Naive thymus-derived CD4-positive, alpha-beta T cell (primary cell): ENCODE measurements at regions not wholly inside any gene's neighbourhood (a gene's known extent, or its start where the extent isn't known, plus 50 kb on each side); places are given as distances from the start of the nearest gene placed in this dataset.
"Not testable (repeated sequence)": the region's sequence is repeated elsewhere in the genome, so short reads cannot be mapped to it uniquely, and the experiment has no call there.

Source experiments
- ATAC-seq: fragments of 150-1000 bp; cut with Tn5 transposase; 2 replicates; pipeline ENCODE4 v1.10.0; 2021; ENCODE audit warnings: mild to moderate bottlenecking, moderate library complexity
- CTCF ChIA-PET: fragments of 350-600 bp; sonication (Branson Sonifier 250); formaldehyde crosslinking; loops from one replicate; lab custom pipeline; 2021; ENCODE audit warnings: antibody characterized with exemption; lab: Charles Lee
- POLR2A ChIA-PET: fragments of 350-600 bp; sonication (Branson Sonifier 250); formaldehyde crosslinking; loops from one replicate; lab custom pipeline; 2021; ENCODE audit warnings: antibody characterized with exemption, inconsistent platforms; lab: Charles Lee
- DNase-seq, 9 donors: peaks; one replicate each; pipeline versions ENCODE4 v3.0.0 to v3.0.0-alpha.2; 2020 to 2022; ENCODE audit warnings: mixed read lengths in 1 of 9
- H3K27ac ChIP-seq: one replicate; pipeline ENCODE4 v1.7.0; 2013; ENCODE audit warnings: mild to moderate bottlenecking, low read depth, low read length, moderate library complexity
- H3K27me3 ChIP-seq, 2 donors: one replicate each; pipeline ENCODE4 v1.7.0; 2013; ENCODE audit warnings: low read length in 2 of 2, mild to moderate bottlenecking in 2 of 2, moderate library complexity in 2 of 2; ENCODE audit not compliant: control insufficient read depth in 2 of 2, insufficient read depth in 2 of 2
- H3K36me3 ChIP-seq, 3 experiments: 1 replicate in 2 of 3; 2 replicates in 1 of 3; pipeline ENCODE4 v1.7.0; 2013; ENCODE audit warnings: low read length in 3 of 3, mild to moderate bottlenecking in 3 of 3, moderate library complexity in 1 of 3; ENCODE audit not compliant: insufficient read depth in 3 of 3, control insufficient read depth in 2 of 3
- H3K4me1 ChIP-seq, 2 donors: one replicate each; pipeline ENCODE4 v1.7.0; 2013; ENCODE audit warnings: low read length in 2 of 2, mild to moderate bottlenecking in 2 of 2, moderate library complexity in 1 of 2; ENCODE audit not compliant: control insufficient read depth in 2 of 2, insufficient read depth in 2 of 2
- H3K4me3 ChIP-seq: 2 replicates; pipeline ENCODE4 v1.7.0; 2013; ENCODE audit warnings: mild to moderate bottlenecking, low read length
- H3K9me3 ChIP-seq, 3 experiments: 1 replicate in 2 of 3; 2 replicates in 1 of 3; pipeline ENCODE4 v1.7.0; 2013; ENCODE audit warnings: low read length in 3 of 3; ENCODE audit not compliant: control insufficient read depth in 2 of 3
- H3K27ac Mint-ChIP-seq, 9 donors: one replicate each; pipeline ENCODE4 v1.8.0; 2020 to 2022; ENCODE audit warnings: mixed read lengths in 9 of 9, mild to moderate bottlenecking in 8 of 9, moderate library complexity in 5 of 9, inconsistent platforms in 2 of 9
- H3K27me3 Mint-ChIP-seq, 5 donors: one replicate each; pipeline ENCODE4 v1.8.0; 2021 to 2022; ENCODE audit warnings: mixed read lengths in 5 of 5, mild to moderate bottlenecking in 1 of 5
- H3K36me3 Mint-ChIP-seq, 5 donors: one replicate each; pipeline ENCODE4 v1.8.0; 2020 to 2022; ENCODE audit warnings: mixed read lengths in 5 of 5, mild to moderate bottlenecking in 3 of 5, inconsistent platforms in 1 of 5
- H3K4me1 Mint-ChIP-seq, 7 donors: one replicate each; pipeline ENCODE4 v1.8.0; 2020 to 2022; ENCODE audit warnings: mixed read lengths in 7 of 7, mild to moderate bottlenecking in 3 of 7, inconsistent platforms in 1 of 7
- H3K4me3 Mint-ChIP-seq, 10 donors: one replicate each; pipeline ENCODE4 v1.8.0; 2020 to 2022; ENCODE audit warnings: mild to moderate bottlenecking in 10 of 10, mixed read lengths in 10 of 10, moderate library complexity in 6 of 10, inconsistent platforms in 2 of 10
- H3K9me3 Mint-ChIP-seq, 11 donors: one replicate each; pipeline ENCODE4 v1.8.0; 2020 to 2022; ENCODE audit warnings: mixed read lengths in 11 of 11, mild to moderate bottlenecking in 4 of 11, inconsistent platforms in 1 of 11, moderate library complexity in 1 of 11
- intact Hi-C, 2 donors: fragments of 100-400 bp; cut with micrococcal nuclease; formaldehyde crosslinking; loops; one replicate each; pipeline ENCODE4 v1.15.1; 2023

GRCh38 chr5:169371801-169372200 is 70.9 kb upstream of the SLIT3 start:
- H3K36me3 Mint-ChIP-seq, intact Hi-C loops, H3K27ac ChIP-seq, H3K4me3 ChIP-seq, H3K36me3 ChIP-seq, ATAC-seq, H3K4me1 Mint-ChIP-seq, H3K4me1 ChIP-seq, DNase-seq, CTCF ChIA-PET, H3K4me3 Mint-ChIP-seq, H3K9me3 ChIP-seq, POLR2A ChIA-PET, H3K27me3 ChIP-seq, H3K27ac Mint-ChIP-seq: not testable (repeated sequence)
- H3K9me3 Mint-ChIP-seq = peaks cover 0 to 32% (median 9%) of the 10 kb centered on the region in 11 donors
- H3K27me3 Mint-ChIP-seq = peaks cover 0 to 24% (median 11%) of the 10 kb centered on the region in 5 donors

DNA sequence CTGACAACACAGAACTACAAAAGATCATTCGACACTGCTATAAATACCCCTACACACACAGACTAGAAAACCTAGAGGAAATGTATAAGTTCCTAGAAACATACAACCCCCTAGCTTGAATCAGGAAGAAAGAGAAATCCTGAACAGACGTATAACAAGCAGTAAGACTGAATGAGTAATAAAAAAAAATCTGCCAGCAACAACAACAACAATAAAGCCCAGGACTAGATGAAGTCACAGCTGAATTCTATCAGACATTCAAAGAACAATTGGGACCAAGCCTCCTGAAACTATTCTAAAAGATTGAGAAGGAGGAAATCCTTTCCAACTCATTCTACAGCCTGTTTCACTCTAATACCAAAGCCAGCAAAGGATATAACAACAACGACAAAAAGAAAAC is 68.2 kb upstream of the SLIT3 start:
- no peaks in the 10 kb centered on the region for H3K36me3 Mint-ChIP-seq
- DNase-seq (no peak), ATAC-seq (no peak)
- peaks cover 0 to 25% (median 9%) of the 10 kb centered on the region in 11 donors for H3K9me3 Mint-ChIP-seq
- intact Hi-C loops = no loop called here
- H3K27ac ChIP-seq = no peak overlapping the region
- H3K4me3 ChIP-seq = no peak overlapping the region
- ChIA-PET CTCF (no interaction called here), POLR2A (no interaction called here)
- no peaks in the 10 kb centered on the region for H3K36me3 ChIP-seq
- H3K27ac Mint-ChIP-seq = no peak overlapping the region
- no peak overlapping the region for H3K4me3 Mint-ChIP-seq
- peaks cover 0 to 25% (median 20%) of the 10 kb centered on the region in 5 donors for H3K27me3 Mint-ChIP-seq
- no peaks in the 10 kb centered on the region for H3K27me3 ChIP-seq
- H3K9me3 ChIP-seq = no peaks in the 10 kb centered on the region
- no peaks in the 10 kb centered on the region for H3K4me1 Mint-ChIP-seq
- H3K4me1 ChIP-seq = no peaks in the 10 kb centered on the region

- ChIA-PET CTCF (no interaction called here), POLR2A (no interaction called here)
- Histone ChIP-seq H3K36me3 (no peaks in the 10 kb centered on the region), H3K27ac (no peak overlapping the region), H3K9me3 (no peaks in the 10 kb centered on the region), H3K4me3 (no peak overlapping the region), H3K27me3 (no peaks in the 10 kb centered on the region), H3K4me1 (no peaks in the 10 kb centered on the region)
- Mint-ChIP-seq H3K27me3 (peaks cover 4 to 33% (median 20%) of the 10 kb centered on the region in 5 donors), H3K27ac (no peak overlapping the region), H3K4me1 (no peaks in the 10 kb centered on the region), H3K4me3 (no peak overlapping the region), H3K36me3 (no peaks in the 10 kb centered on the region), H3K9me3 (peaks cover 0 to 25% (median 9%) of the 10 kb centered on the region in 11 donors)
- no peak for DNase-seq
- intact Hi-C loops = no loop called here
- no peak for ATAC-seq
Observed at GRCh38 chr5:169367861-169368260, 66.9 kb upstream of the SLIT3 start.

DNA sequence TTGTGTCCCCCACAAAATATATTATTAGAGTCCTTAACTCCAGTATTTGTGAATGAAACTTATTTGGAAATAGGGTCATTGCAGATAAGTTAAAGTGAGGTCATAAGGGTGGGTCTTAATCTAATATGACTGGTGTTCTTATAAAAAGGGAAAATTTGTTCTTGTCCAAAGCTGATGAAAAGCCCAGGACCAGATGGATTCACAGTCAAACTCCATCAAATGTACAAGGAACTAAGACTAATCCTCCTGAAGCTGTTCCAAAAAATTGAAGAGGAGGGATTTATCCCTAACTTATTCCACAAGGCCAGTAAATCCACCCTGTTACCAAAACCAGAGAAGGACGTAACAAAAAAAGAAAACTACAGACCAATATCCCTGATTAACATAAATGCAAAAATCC is 56.4 kb upstream of the SLIT3 start:
- Mint-ChIP-seq H3K36me3 (no peaks in the 10 kb centered on the region), H3K4me1 (no peaks in the 10 kb centered on the region), H3K9me3 (peaks cover 0 to 4% (median 0%) of the 10 kb centered on the region in 11 donors), H3K27me3 (peaks cover 4 to 20% (median 19%) of the 10 kb centered on the region in 5 donors), H3K27ac (no peak overlapping the region), H3K4me3 (no peak overlapping the region)
- H3K4me3 ChIP-seq = no peak overlapping the region
- no peak overlapping the region for H3K27ac ChIP-seq
- ATAC-seq (no peak), DNase-seq (no peak)
- POLR2A ChIA-PET = no interaction called here
- H3K27me3 ChIP-seq = no peaks in the 10 kb centered on the region
- CTCF ChIA-PET = no interaction called here
- no peaks in the 10 kb centered on the region for H3K9me3 ChIP-seq
- H3K36me3 ChIP-seq = no peaks in the 10 kb centered on the region
- intact Hi-C loops = no loop called here
- H3K4me1 ChIP-seq = no peaks in the 10 kb centered on the region

GRCh38 chr5:169356811-169357210 is 55.9 kb upstream of the SLIT3 start:
- ATAC-seq = no peak
- H3K36me3 Mint-ChIP-seq = no peaks in the 10 kb centered on the region
- POLR2A ChIA-PET = no interaction called here
- DNase-seq = no peak
- CTCF ChIA-PET = no interaction called here
- Histone ChIP-seq H3K9me3 (no peaks in the 10 kb centered on the region), H3K4me1 (no peaks in the 10 kb centered on the region), H3K27ac (no peak overlapping the region), H3K4me3 (no peak overlapping the region), H3K36me3 (no peaks in the 10 kb centered on the region), H3K27me3 (no peaks in the 10 kb centered on the region)
- intact Hi-C loops = no loop called here
- no peak overlapping the region for H3K27ac Mint-ChIP-seq
- no peak overlapping the region for H3K4me3 Mint-ChIP-seq
- peaks cover 4 to 21% (median 20%) of the 10 kb centered on the region in 5 donors for H3K27me3 Mint-ChIP-seq
- H3K4me1 Mint-ChIP-seq = no peaks in the 10 kb centered on the region
- peaks cover 0 to 4% (median 0%) of the 10 kb centered on the region in 11 donors for H3K9me3 Mint-ChIP-seq

DNA sequence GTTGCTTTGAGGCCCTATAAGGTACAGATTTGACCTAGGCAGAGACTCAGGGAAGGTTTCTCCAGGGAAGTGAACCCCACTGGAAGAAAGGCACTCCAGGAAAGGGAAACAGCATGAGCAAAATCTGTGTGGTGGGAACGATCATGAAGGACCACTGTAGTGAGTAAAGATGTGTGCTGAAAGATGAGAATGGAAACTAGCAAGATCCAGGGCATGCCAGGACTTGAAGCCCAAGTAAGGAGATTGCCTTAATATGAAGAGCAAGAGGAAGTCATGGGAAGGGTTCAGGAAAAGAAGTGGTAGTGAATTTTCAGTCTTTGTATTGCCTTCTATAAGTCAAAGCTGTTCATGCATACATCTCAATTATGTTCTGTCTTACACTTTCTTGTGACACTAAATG is 55.2 kb upstream of the SLIT3 start:
- ChIA-PET POLR2A (no interaction called here), CTCF (no interaction called here)
- H3K27ac ChIP-seq = no peak overlapping the region
- intact Hi-C loops = no loop called here
- H3K36me3 Mint-ChIP-seq = no peaks in the 10 kb centered on the region
- H3K4me3 Mint-ChIP-seq = no peak overlapping the region
- H3K9me3 ChIP-seq = no peaks in the 10 kb centered on the region
- peaks cover 4 to 24% (median 20%) of the 10 kb centered on the region in 5 donors for H3K27me3 Mint-ChIP-seq
- H3K4me3 ChIP-seq = no peak overlapping the region
- no peaks in the 10 kb centered on the region for H3K27me3 ChIP-seq
- no peak overlapping the region for H3K27ac Mint-ChIP-seq
- no peaks in the 10 kb centered on the region for H3K4me1 ChIP-seq
- ATAC-seq (no peak), DNase-seq (no peak)
- no peaks in the 10 kb centered on the region for H3K4me1 Mint-ChIP-seq
- no peaks in the 10 kb centered on the region for H3K36me3 ChIP-seq
- H3K9me3 Mint-ChIP-seq = peaks cover 0 to 4% (median 0%) of the 10 kb centered on the region in 11 donors

- H3K9me3 Mint-ChIP-seq = peaks cover 0 to 2% (median 0%) of the 10 kb centered on the region in 11 donors
- no peak overlapping the region for H3K4me3 ChIP-seq
- CTCF ChIA-PET = no interaction called here
Observed at GRCh38 chr5:169354921-169355320, 54.0 kb upstream of the SLIT3 start.

More at GRCh38 chr5:169354921-169355320, 54.0 kb upstream of the SLIT3 start:
- no peaks in the 10 kb centered on the region for H3K27me3 ChIP-seq
- no peaks in the 10 kb centered on the region for H3K9me3 ChIP-seq
- Mint-ChIP-seq H3K27me3 (peaks cover 4 to 27% (median 22%) of the 10 kb centered on the region in 5 donors), H3K27ac (no peak overlapping the region), H3K4me1 (no peaks in the 10 kb centered on the region), H3K36me3 (no peaks in the 10 kb centered on the region), H3K4me3 (no peak overlapping the region)
- intact Hi-C loops = no loop called here
- DNase-seq (no peak), ATAC-seq (no peak)
- POLR2A ChIA-PET = no interaction called here
- no peak overlapping the region for H3K27ac ChIP-seq
- H3K4me1 ChIP-seq = no peaks in the 10 kb centered on the region
- H3K36me3 ChIP-seq = no peaks in the 10 kb centered on the region
